ENCODE measurements at regions not wholly inside any gene's neighbourhood (a gene's known extent, or its start where the extent isn't known, plus 50 kb on each side); places are given as distances from the start of the nearest gene placed in this dataset.

GRCh38 chr1:25027822-25028586 lies 97.9 kb upstream of the RUNX3 start:
- Mint-ChIP-seq H3K9me3 (no peaks in the 10 kb centered on the region), H3K27me3 (no peaks in the 10 kb centered on the region), H3K4me3 (no peak overlapping the region), H3K36me3 (no peaks in the 10 kb centered on the region), H3K27ac (no peak overlapping the region), H3K4me1 (peaks cover 94% of the 10 kb centered on the region)
- DNase-seq (no peak), ATAC-seq (ENCODE audit: low read depth) (no peak)
- POLR2A ChIA-PET = interaction anchor here (1.2 to 10.6 kb wide), 5 partner anchors 31 to 65 kb away, joined by 3 to 215 read pairs (median 11); no protein-coding TSS in a partner anchor

- ATAC-seq (ENCODE audit: low read depth) (no peak), DNase-seq (no peak)
- POLR2A ChIA-PET = interaction anchor here (0.6 to 10.6 kb wide), 6 partner anchors 29 to 84 kb away, joined by 3 to 215 read pairs (median 4); no protein-coding TSS in a partner anchor
- Mint-ChIP-seq H3K27me3 (no peaks in the 10 kb centered on the region), H3K4me1 (peaks cover 89% of the 10 kb centered on the region), H3K9me3 (no peaks in the 10 kb centered on the region), H3K4me3 (no peak overlapping the region), H3K27ac (peak overlapping the region; percentile 60), H3K36me3 (no peaks in the 10 kb centered on the region)
Observed at GRCh38 chr1:25026730-25027450, 96.8 kb upstream of the RUNX3 start.

- Mint-ChIP-seq H3K27me3 (no peaks in the 10 kb centered on the region), H3K9me3 (no peaks in the 10 kb centered on the region), H3K27ac (no peak overlapping the region), H3K36me3 (no peaks in the 10 kb centered on the region), H3K4me1 (peaks cover 89% of the 10 kb centered on the region), H3K4me3 (no peak overlapping the region)
- POLR2A ChIA-PET = interaction anchor here (0.6 to 10.6 kb wide), 6 partner anchors 28 to 83 kb away, joined by 3 to 215 read pairs (median 4); no protein-coding TSS in a partner anchor
- ATAC-seq (ENCODE audit: low read depth) (no peak), DNase-seq (no peak)
Observed at GRCh38 chr1:25026304-25026703, 96.2 kb upstream of the RUNX3 start.

GRCh38 chr1:25024615-25025350 lies 94.7 kb upstream of the RUNX3 start:
- H3K27me3 Mint-ChIP-seq = no peaks in the 10 kb centered on the region
- H3K4me3 Mint-ChIP-seq = peak overlapping the region; percentile 33
- H3K36me3 Mint-ChIP-seq = no peaks in the 10 kb centered on the region
- DNase-seq (no peak), ATAC-seq (ENCODE audit: low read depth) (no peak)
- peaks cover 89% of the 10 kb centered on the region for H3K4me1 Mint-ChIP-seq
- H3K27ac Mint-ChIP-seq = peak overlapping the region; percentile 97
- no peaks in the 10 kb centered on the region for H3K9me3 Mint-ChIP-seq
- POLR2A ChIA-PET = interaction anchor here (1.0 to 10.6 kb wide), 5 partner anchors 8 to 62 kb away, joined by 3 to 215 read pairs (median 51); no protein-coding TSS in a partner anchor

GRCh38 chr1:25023826-25024225 lies 93.8 kb upstream of the RUNX3 start:
- H3K4me3 Mint-ChIP-seq = peak overlapping the region; percentile 83
- no peak for ATAC-seq (ENCODE audit: low read depth)
- DNase-seq = no peak
- no peaks in the 10 kb centered on the region for H3K36me3 Mint-ChIP-seq
- POLR2A ChIA-PET = interaction anchor here (1.0 to 10.6 kb wide), 5 partner anchors 9 to 61 kb away, joined by 3 to 215 read pairs (median 51); no protein-coding TSS in a partner anchor
- H3K27ac Mint-ChIP-seq = peak overlapping the region; percentile 97
- H3K27me3 Mint-ChIP-seq = no peaks in the 10 kb centered on the region
- peaks cover 89% of the 10 kb centered on the region for H3K4me1 Mint-ChIP-seq
- no peaks in the 10 kb centered on the region for H3K9me3 Mint-ChIP-seq

GRCh38 chr1:25023190-25023578 lies 93.1 kb upstream of the RUNX3 start:
- Mint-ChIP-seq H3K4me3 (peak overlapping the region; percentile 83), H3K4me1 (peaks cover 84% of the 10 kb centered on the region)
- POLR2A ChIA-PET = interaction anchor here (1.0 to 10.6 kb wide), 20 partner anchors 9 to 95 kb away, joined by 3 to 215 read pairs (median 10); partner anchors contain the start of gene RUNX3

GRCh38 chr1:25022361-25023189 lies 92.5 kb upstream of the RUNX3 start:
- POLR2A ChIA-PET = interaction anchor here (0.6 to 10.6 kb wide), 29 partner anchors 8 to 122 kb away, joined by 3 to 215 read pairs (median 7); partner anchors contain the start of gene RUNX3
- no peaks in the 10 kb centered on the region for H3K27me3 Mint-ChIP-seq
- H3K4me1 Mint-ChIP-seq = peaks cover 82% of the 10 kb centered on the region
- no peaks in the 10 kb centered on the region for H3K9me3 Mint-ChIP-seq
- H3K36me3 Mint-ChIP-seq = no peaks in the 10 kb centered on the region
- peak overlapping the region; percentile 83 for H3K4me3 Mint-ChIP-seq
- ATAC-seq (ENCODE audit: low read depth) (peak; percentile 92), DNase-seq (peak; percentile 90)
- H3K27ac Mint-ChIP-seq = peak overlapping the region; percentile 97

More at GRCh38 chr1:25023190-25023578, 93.1 kb upstream of the RUNX3 start:
- Mint-ChIP-seq H3K36me3 (no peaks in the 10 kb centered on the region), H3K9me3 (no peaks in the 10 kb centered on the region), H3K27me3 (no peaks in the 10 kb centered on the region), H3K27ac (peak overlapping the region; percentile 97)
- no peak for DNase-seq
- no peak for ATAC-seq (ENCODE audit: low read depth)

- Mint-ChIP-seq H3K36me3 (no peaks in the 10 kb centered on the region), H3K4me3 (peak overlapping the region; percentile 22), H3K27me3 (no peaks in the 10 kb centered on the region), H3K27ac (peak overlapping the region; percentile 97), H3K9me3 (no peaks in the 10 kb centered on the region), H3K4me1 (peaks cover 80% of the 10 kb centered on the region)
- ATAC-seq (ENCODE audit: low read depth) (no peak), DNase-seq (no peak)
- POLR2A ChIA-PET = interaction anchor here (0.6 to 10.6 kb wide), 29 partner anchors 7 to 121 kb away, joined by 3 to 215 read pairs (median 7); partner anchors contain the start of gene RUNX3
Observed at GRCh38 chr1:25021591-25022215, 91.6 kb upstream of the RUNX3 start.

GRCh38 chr1:25020851-25021590 lies 90.9 kb upstream of the RUNX3 start:
- POLR2A ChIA-PET = interaction anchor here (0.8 to 10.6 kb wide), 8 partner anchors 9 to 79 kb away, joined by 3 to 215 read pairs (median 26); no protein-coding TSS in a partner anchor
- no peak for DNase-seq
- Mint-ChIP-seq H3K4me3 (peak overlapping the region; percentile 13), H3K27ac (peak overlapping the region; percentile 97), H3K36me3 (no peaks in the 10 kb centered on the region), H3K9me3 (no peaks in the 10 kb centered on the region), H3K4me1 (peaks cover 75% of the 10 kb centered on the region), H3K27me3 (no peaks in the 10 kb centered on the region)
- ATAC-seq (ENCODE audit: low read depth) = no peak

- ATAC-seq (ENCODE audit: low read depth) (no peak), DNase-seq (no peak)
- no peaks in the 10 kb centered on the region for H3K27me3 Mint-ChIP-seq
- POLR2A ChIA-PET = interaction anchor here (0.8 to 10.6 kb wide), 6 partner anchors 11 to 80 kb away, joined by 3 to 215 read pairs (median 28); no protein-coding TSS in a partner anchor
- H3K9me3 Mint-ChIP-seq = no peaks in the 10 kb centered on the region
- peak overlapping the region; percentile 97 for H3K27ac Mint-ChIP-seq
- H3K4me1 Mint-ChIP-seq = peaks cover 71% of the 10 kb centered on the region
- no peaks in the 10 kb centered on the region for H3K36me3 Mint-ChIP-seq
- peak overlapping the region; percentile 12 for H3K4me3 Mint-ChIP-seq
Observed at GRCh38 chr1:25020173-25020845, 90.2 kb upstream of the RUNX3 start.

Data from activated naive CD8-positive, alpha-beta T cell treated with anti-CD3 and anti-CD28 coated beads, Interleukin-2, amount 10 ng/mL, durations not matched to agents 7 days and 5 days (primary cell).